ENCODE measurements at regions not wholly inside any gene's neighbourhood (a gene's known extent, or its start where the extent isn't known, plus 50 kb on each side); places are given as distances from the start of the nearest gene placed in this dataset.

DNA sequence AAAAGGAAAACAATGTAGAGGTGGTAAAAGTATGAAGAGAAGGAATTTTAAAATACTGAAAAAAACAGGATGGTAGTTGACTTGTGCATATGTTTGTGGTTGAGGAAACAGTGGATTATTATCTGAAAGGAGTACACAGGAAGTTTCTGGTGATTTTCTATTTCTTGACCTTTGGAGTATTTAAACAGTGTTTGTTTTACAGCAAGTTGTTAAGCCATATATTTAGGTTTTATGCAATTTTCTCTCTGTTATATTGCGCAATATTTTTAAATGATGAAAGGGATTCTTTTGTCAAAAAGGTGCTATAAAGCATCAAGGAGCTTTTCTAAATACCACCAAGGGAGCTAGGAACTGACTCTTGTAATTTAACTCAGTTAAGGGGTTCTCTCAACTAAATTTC is 343.1 kb upstream of the MAOA start:
- no peak overlapping the region for H3K4me3 ChIP-seq (ENCODE audit: low read depth, low read length)
- no peak for DNase-seq (ENCODE audit: low read depth, low spot score)
- in situ Hi-C loops (cut with HindIII; ENCODE audit: low sequenced_read_pairs): no loop called here
- TF ChIP-seq, protein P1, sequence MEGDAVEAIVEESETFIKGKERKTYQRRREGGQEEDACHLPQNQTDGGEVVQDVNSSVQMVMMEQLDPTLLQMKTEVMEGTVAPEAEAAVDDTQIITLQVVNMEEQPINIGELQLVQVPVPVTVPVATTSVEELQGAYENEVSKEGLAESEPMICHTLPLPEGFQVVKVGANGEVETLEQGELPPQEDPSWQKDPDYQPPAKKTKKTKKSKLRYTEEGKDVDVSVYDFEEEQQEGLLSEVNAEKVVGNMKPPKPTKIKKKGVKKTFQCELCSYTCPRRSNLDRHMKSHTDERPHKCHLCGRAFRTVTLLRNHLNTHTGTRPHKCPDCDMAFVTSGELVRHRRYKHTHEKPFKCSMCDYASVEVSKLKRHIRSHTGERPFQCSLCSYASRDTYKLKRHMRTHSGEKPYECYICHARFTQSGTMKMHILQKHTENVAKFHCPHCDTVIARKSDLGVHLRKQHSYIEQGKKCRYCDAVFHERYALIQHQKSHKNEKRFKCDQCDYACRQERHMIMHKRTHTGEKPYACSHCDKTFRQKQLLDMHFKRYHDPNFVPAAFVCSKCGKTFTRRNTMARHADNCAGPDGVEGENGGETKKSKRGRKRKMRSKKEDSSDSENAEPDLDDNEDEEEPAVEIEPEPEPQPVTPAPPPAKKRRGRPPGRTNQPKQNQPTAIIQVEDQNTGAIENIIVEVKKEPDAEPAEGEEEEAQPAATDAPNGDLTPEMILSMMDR (IDR thresholded peaks at IDR 0.05; ENCODE audit: low read depth, low read length): no peak

DNA sequence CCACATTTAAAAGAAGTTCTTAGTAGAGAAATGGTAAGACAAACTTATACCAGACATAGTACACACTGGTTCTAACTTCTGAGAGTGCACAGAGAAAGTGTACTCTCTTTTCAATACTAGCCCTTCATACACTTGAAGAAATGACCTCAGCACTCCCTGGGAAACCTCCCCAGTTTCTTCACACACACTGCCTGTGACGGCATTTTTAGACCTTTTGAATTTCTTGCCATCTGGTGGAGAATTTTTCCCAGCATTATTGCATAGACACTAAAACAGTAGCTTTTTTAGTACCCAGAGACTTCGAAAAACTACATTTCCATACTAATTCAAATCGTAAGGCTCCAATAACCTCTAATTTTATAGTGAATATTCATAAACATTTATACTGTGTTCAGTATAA is 341.6 kb upstream of the MAOA start:
- DNase-seq (ENCODE audit: low read depth, low spot score): no peak
- TF ChIP-seq, protein P1 (IDR thresholded peaks at IDR 0.05; ENCODE audit: low read depth, low read length): no peak
- H3K4me3 ChIP-seq (ENCODE audit: low read depth, low read length): no peak overlapping the region
- in situ Hi-C loops (cut with HindIII; ENCODE audit: low sequenced_read_pairs): no loop called here

DNA sequence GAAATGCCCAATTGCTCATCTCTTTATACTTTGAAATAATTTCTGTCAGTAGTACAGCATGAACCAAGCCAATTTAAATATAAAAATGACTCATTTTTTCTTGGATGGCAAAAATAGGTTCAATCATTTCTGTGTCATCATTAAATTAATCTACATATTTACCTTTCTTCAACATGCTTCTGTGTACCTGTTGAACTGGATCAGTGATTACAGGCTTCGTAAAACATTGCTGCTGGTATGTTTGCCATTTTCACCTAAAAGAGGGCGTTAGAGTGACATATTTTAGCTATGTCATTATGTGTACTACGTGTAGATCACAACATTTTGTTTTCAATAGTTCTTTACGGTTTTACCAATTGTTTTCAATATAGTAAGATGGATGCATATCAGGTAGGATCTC is 340.5 kb upstream of the MAOA start:
- H3K4me3 ChIP-seq (ENCODE audit: low read depth, low read length): no peak overlapping the region
- TF ChIP-seq, protein P1 (IDR thresholded peaks at IDR 0.05; ENCODE audit: low read depth, low read length): no peak
- DNase-seq (ENCODE audit: low read depth, low spot score): no peak
- in situ Hi-C loops (cut with HindIII; ENCODE audit: low sequenced_read_pairs): no loop called here

DNA sequence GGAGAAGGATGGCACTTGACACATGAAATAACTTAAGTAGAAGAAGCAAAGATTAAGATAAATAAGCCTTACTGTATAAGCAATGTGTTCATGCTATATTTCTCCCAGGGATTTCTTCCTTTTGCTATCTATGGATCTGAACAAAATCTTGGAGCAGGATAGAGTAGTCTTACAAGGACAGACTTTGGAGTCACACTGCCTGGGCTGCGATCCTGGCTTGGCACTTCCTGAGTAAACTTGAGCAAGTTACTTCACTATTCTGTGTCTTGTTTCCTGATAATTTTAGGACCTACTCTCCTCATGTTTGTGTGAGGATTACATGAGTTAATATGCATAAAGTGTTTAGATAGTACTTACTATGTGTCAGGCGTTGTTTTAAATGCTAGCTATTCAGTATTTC is 340.0 kb upstream of the MAOA start:
- TF ChIP-seq, protein P1 (IDR thresholded peaks at IDR 0.05; ENCODE audit: low read depth, low read length): no peak
- no peak for DNase-seq (ENCODE audit: low read depth, low spot score)
- no peak overlapping the region for H3K4me3 ChIP-seq (ENCODE audit: low read depth, low read length)
- in situ Hi-C loops (cut with HindIII; ENCODE audit: low sequenced_read_pairs): no loop called here

DNA sequence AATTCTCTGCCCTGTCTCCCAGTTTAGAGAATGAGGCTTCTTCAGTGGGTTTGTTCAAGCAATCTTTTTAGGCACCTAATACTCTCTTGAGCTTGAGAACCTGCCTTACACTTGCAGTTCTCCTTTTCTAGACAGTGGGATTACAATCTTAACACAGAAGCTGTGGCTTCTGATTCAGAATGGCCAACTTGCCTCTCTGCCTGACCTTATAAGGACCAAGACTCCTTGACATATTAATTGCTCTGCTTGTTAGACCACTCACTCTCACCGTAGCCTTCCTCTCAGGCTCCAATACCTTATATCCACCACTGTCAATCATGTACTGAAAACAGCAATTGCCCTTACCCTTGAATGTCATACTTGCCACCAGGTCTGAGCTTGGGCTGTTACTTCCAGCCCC is 338.7 kb upstream of the MAOA start:
- no peak for DNase-seq (ENCODE audit: low read depth, low spot score)
- TF ChIP-seq, protein P1 (IDR thresholded peaks at IDR 0.05; ENCODE audit: low read depth, low read length): no peak
- H3K4me3 ChIP-seq (ENCODE audit: low read depth, low read length): no peak overlapping the region
- in situ Hi-C loops (cut with HindIII; ENCODE audit: low sequenced_read_pairs): no loop called here

DNA sequence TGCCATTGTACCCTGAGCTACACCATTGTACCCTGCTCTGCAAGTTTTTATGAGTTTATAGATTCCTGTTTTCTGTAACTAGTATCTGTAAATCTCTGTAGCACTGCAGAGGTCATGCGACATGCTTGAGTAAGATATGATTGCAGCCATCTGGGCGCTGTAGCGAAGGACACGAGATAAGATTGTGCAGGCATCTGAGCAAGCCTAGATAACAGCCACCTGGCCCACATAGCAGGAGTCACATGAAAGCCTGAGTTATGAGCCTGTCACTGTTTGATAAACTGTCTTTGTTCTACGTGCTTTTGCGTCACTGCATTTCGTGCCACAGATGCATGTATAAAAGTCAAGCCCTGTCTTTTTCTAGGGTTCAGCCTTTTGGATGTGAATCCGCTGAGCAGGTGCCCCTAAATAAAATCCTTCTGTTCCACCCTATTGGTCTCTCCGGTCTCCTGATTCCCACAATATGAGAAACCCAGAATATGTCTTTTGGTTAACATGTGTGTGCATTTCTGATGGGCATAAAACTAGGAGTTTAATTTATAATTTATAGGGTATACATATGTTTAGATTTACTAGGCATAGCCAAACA is 327.6 kb upstream of the MAOA start:
- in situ Hi-C loops (cut with HindIII; ENCODE audit: low sequenced_read_pairs): no loop called here
- TF ChIP-seq, protein P1 (IDR thresholded peaks at IDR 0.05; ENCODE audit: low read depth, low read length): no peak
- DNase-seq (ENCODE audit: low read depth, low spot score): no peak
- no peak overlapping the region for H3K4me3 ChIP-seq (ENCODE audit: low read depth, low read length)

DNA sequence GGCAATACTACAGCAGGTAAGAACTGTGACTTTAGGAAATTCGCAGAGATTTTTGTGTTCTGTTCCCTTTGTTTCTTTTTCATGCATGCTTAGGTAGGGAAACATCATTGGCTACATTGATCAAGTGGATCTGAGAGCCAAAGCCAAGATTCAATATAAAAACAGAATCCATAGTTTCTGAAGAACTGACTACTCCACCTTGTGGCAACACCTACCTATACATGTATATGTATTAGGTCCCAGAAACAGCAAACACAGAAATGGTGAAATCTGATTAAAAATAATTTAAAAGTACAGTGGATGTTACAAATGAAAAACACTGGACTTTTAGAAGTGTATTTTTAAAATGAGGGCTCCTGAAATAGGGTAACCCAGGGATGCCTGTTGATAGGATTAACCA is 322.6 kb upstream of the MAOA start:
- TF ChIP-seq, protein P1 (IDR thresholded peaks at IDR 0.05; ENCODE audit: low read depth, low read length): no peak
- in situ Hi-C loops (cut with HindIII; ENCODE audit: low sequenced_read_pairs): no loop called here
- no peak overlapping the region for H3K4me3 ChIP-seq (ENCODE audit: low read depth, low read length)
- no peak for DNase-seq (ENCODE audit: low read depth, low spot score)
